Spleen (tissue), 7 donors: ENCODE measurements at regions not wholly inside any gene's neighbourhood (a gene's known extent, or its start where the extent isn't known, plus 50 kb on each side); places are given as distances from the start of the nearest gene placed in this dataset.
"Not testable (repeated sequence)": the region's sequence is repeated elsewhere in the genome, so short reads cannot be mapped to it uniquely, and the experiment has no call there.

Experiments
- POLR2A ChIP-seq, 3 donors: fragments of 450-650 bp; IDR thresholded peaks; one replicate each; pipeline ENCODE4 v1.5.1; 2017; ENCODE audit warnings: antibody characterized with exemption in 3 of 3, mild to moderate bottlenecking in 1 of 3
- POLR2AphosphoS5 ChIP-seq, 3 donors: sonication (generic); formaldehyde crosslinking; IDR thresholded peaks; one replicate each; pipeline ENCODE4 v1.5.1; 2017; ENCODE audit warnings: antibody characterized with exemption in 3 of 3
- TF ChIP-seq, protein P1 (sequence below), 11 experiments: fragments of 200-600 bp in 7 of 11; fragments of 450-650 bp in 4 of 11; sonication (generic) in 4 of 11; IDR thresholded peaks in 8 of 11; conservative IDR thresholded peaks in 3 of 11; 1 replicate in 7 of 11; 2 replicates in 4 of 11; pipeline versions ENCODE4 v1.4.0 to v1.8.0; 2016 to 2021; ENCODE audit warnings: antibody characterized with exemption in 11 of 11, inconsistent platforms in 4 of 11, mild to moderate bottlenecking in 1 of 11
- donor health status: DM: no; HTN: no; CAD: no; lungs with moderate emphysema.
- donor health status: DM: no; HTN: no; CAD: no.
- donor health status: DM: no; HTN: no; CAD: no.

DNA sequence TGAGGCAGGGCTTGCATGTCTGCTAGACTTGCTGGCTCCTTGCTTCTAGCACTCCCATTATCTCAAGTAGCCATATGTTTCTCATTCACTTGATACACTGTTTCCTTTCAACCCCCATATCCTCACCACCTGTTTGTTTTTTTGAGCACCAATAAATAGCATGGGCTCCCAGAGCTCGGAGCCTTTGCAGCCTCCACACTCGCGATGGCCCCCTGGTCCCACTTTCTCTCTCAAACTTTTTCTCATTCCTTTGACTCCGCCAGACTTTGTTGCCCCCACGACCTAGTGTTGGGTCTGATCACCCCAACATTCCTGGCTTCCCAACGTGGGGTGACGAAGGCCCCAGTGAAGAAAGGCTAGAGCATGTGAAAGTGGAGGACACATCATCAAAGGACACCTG lies 120.8 kb upstream of the TRIM24 start:
- TF ChIP-seq, protein P1, sequence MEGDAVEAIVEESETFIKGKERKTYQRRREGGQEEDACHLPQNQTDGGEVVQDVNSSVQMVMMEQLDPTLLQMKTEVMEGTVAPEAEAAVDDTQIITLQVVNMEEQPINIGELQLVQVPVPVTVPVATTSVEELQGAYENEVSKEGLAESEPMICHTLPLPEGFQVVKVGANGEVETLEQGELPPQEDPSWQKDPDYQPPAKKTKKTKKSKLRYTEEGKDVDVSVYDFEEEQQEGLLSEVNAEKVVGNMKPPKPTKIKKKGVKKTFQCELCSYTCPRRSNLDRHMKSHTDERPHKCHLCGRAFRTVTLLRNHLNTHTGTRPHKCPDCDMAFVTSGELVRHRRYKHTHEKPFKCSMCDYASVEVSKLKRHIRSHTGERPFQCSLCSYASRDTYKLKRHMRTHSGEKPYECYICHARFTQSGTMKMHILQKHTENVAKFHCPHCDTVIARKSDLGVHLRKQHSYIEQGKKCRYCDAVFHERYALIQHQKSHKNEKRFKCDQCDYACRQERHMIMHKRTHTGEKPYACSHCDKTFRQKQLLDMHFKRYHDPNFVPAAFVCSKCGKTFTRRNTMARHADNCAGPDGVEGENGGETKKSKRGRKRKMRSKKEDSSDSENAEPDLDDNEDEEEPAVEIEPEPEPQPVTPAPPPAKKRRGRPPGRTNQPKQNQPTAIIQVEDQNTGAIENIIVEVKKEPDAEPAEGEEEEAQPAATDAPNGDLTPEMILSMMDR (IDR thresholded peaks at IDR 0.05 in 8 of 11, conservative IDR thresholded peaks at IDR 0.05 in 3 of 11) = not testable (repeated sequence)
- TF ChIP-seq POLR2A, POLR2AphosphoS5 (IDR thresholded peaks at IDR 0.05): not testable (repeated sequence)
